ENCODE measurements at regions not wholly inside any gene's neighbourhood (a gene's known extent, or its start where the extent isn't known, plus 50 kb on each side); places are given as distances from the start of the nearest gene placed in this dataset.

GRCh38 chr2:216770050-216770449 lies 74.7 kb upstream of the IGFBP5 start:
- Histone ChIP-seq H3K9me2 (replicated peaks; ENCODE audit: control insufficient read depth, low read length) (no peaks in the 10 kb centered on the region), H3K27ac (ENCODE audit: low read depth, low read length) (no peak overlapping the region), H3K36me3 (ENCODE audit: control insufficient read depth, low read length) (no peaks in the 10 kb centered on the region), H3K4me3 (ENCODE audit: low read length) (no peak overlapping the region), H3K79me2 (ENCODE audit: control insufficient read depth, low read length) (no peaks in the 10 kb centered on the region), H4K20me1 (ENCODE audit: control insufficient read depth, insufficient read depth, low read depth, low read length) (no peaks in the 10 kb centered on the region), H3K9me3 (ENCODE audit: control insufficient read depth, insufficient read depth, low read length) (no peaks in the 10 kb centered on the region), H3F3A (ENCODE audit: control insufficient read depth, insufficient read depth) (no peaks in the 10 kb centered on the region), H3K27me3 (ENCODE audit: control insufficient read depth, low read length) (peaks cover 20% of the 10 kb centered on the region), H3K4me1 (ENCODE audit: control insufficient read depth, low read length) (no peaks in the 10 kb centered on the region), H3K4me2 (ENCODE audit: low read length) (no peak overlapping the region)
- TF ChIP-seq EZH2phosphoT487 (IDR thresholded peaks at IDR 0.05; ENCODE audit: borderline replicate concordance, low read length) (no peak), CTCF (IDR thresholded peaks at IDR 0.05; ENCODE audit: low read depth, low read length, poor library complexity, severe bottlenecking) (no peak)

- Histone ChIP-seq H3K79me2 (ENCODE audit: control insufficient read depth, low read length) (no peaks in the 10 kb centered on the region), H3K4me3 (ENCODE audit: low read length) (no peak overlapping the region), H4K20me1 (ENCODE audit: control insufficient read depth, insufficient read depth, low read depth, low read length) (no peaks in the 10 kb centered on the region), H3K4me2 (ENCODE audit: low read length) (no peak overlapping the region), H3K36me3 (ENCODE audit: control insufficient read depth, low read length) (no peaks in the 10 kb centered on the region), H3K9me3 (ENCODE audit: control insufficient read depth, insufficient read depth, low read length) (no peaks in the 10 kb centered on the region), H3K27me3 (ENCODE audit: control insufficient read depth, low read length) (peaks cover 24% of the 10 kb centered on the region), H3K9me2 (replicated peaks; ENCODE audit: control insufficient read depth, low read length) (no peaks in the 10 kb centered on the region), H3F3A (ENCODE audit: control insufficient read depth, insufficient read depth) (no peaks in the 10 kb centered on the region), H3K4me1 (ENCODE audit: control insufficient read depth, low read length) (no peaks in the 10 kb centered on the region), H3K27ac (ENCODE audit: low read depth, low read length) (no peak overlapping the region)
- TF ChIP-seq EZH2phosphoT487 (IDR thresholded peaks at IDR 0.05; ENCODE audit: borderline replicate concordance, low read length) (no peak), CTCF (IDR thresholded peaks at IDR 0.05; ENCODE audit: low read depth, low read length, poor library complexity, severe bottlenecking) (no peak)
Measured at GRCh38 chr2:216769626-216770025, 74.3 kb upstream of the IGFBP5 start.

GRCh38 chr2:216768908-216769411 lies 73.6 kb upstream of the IGFBP5 start:
- TF ChIP-seq EZH2phosphoT487 (IDR thresholded peaks at IDR 0.05; ENCODE audit: borderline replicate concordance, low read length) (no peak), CTCF (IDR thresholded peaks at IDR 0.05; ENCODE audit: low read depth, low read length, poor library complexity, severe bottlenecking) (peak; percentile 29)
- H3K4me2 ChIP-seq (ENCODE audit: low read length): no peak overlapping the region

More at GRCh38 chr2:216768908-216769411, 73.6 kb upstream of the IGFBP5 start:
- peaks cover 31% of the 10 kb centered on the region for H3K27me3 ChIP-seq (ENCODE audit: control insufficient read depth, low read length)
- H3K9me3 ChIP-seq (ENCODE audit: control insufficient read depth, insufficient read depth, low read length): no peaks in the 10 kb centered on the region
- no peaks in the 10 kb centered on the region for H3F3A ChIP-seq (ENCODE audit: control insufficient read depth, insufficient read depth)
- H3K27ac ChIP-seq (ENCODE audit: low read depth, low read length): no peak overlapping the region
- H3K4me3 ChIP-seq (ENCODE audit: low read length): no peak overlapping the region
- no peaks in the 10 kb centered on the region for H4K20me1 ChIP-seq (ENCODE audit: control insufficient read depth, insufficient read depth, low read depth, low read length)
- H3K79me2 ChIP-seq (ENCODE audit: control insufficient read depth, low read length): no peaks in the 10 kb centered on the region
- H3K9me2 ChIP-seq (replicated peaks; ENCODE audit: control insufficient read depth, low read length): no peaks in the 10 kb centered on the region
- no peaks in the 10 kb centered on the region for H3K4me1 ChIP-seq (ENCODE audit: control insufficient read depth, low read length)
- H3K36me3 ChIP-seq (ENCODE audit: control insufficient read depth, low read length): no peaks in the 10 kb centered on the region
